Upper lobe of right lung (tissue), 1 donor: ENCODE measurements at regions not wholly inside any gene's neighbourhood (a gene's known extent, or its start where the extent isn't known, plus 50 kb on each side); places are given as distances from the start of the nearest gene placed in this dataset.

ENCODE experiments used
- ATAC-seq: fragments of 200-7000 bp; cut with Tn5 transposase; one replicate; pipeline ENCODE4 v1.9.1; 2020; ENCODE audit warnings: mild to moderate bottlenecking, moderate library complexity
- DNase-seq: peaks from one replicate; pipeline ENCODE4 v3.0.0-alpha.2; 2020
- H3K27ac ChIP-seq: fragments of 200-600 bp; one replicate; pipeline ENCODE4 v1.8.0; 2022
- H3K27me3 ChIP-seq: fragments of 200-600 bp; one replicate; pipeline ENCODE4 v1.8.0; 2022; ENCODE audit warnings: mild to moderate bottlenecking
- H3K36me3 ChIP-seq: fragments of 200-600 bp; one replicate; pipeline ENCODE4 v1.8.0; 2022
- H3K4me1 ChIP-seq: fragments of 200-600 bp; one replicate; pipeline ENCODE4 v1.8.0; 2022
- H3K4me3 ChIP-seq: fragments of 200-600 bp; one replicate; pipeline ENCODE4 v1.8.0; 2022; ENCODE audit warnings: mild to moderate bottlenecking
- H3K9me3 ChIP-seq: fragments of 200-600 bp; one replicate; pipeline ENCODE4 v1.8.0; 2022
- CTCF ChIP-seq: fragments of 200-600 bp; IDR thresholded peaks from one replicate; pipeline ENCODE4 v1.8.0; 2022; ENCODE audit warnings: antibody characterized with exemption
- intact Hi-C: fragments of 100-400 bp; cut with DNase I; formaldehyde crosslinking; loops from one replicate; pipeline ENCODE4 v1.11.0; 2022
- donor health status: DM: no; HTN: yes; CAD: no; lungs with severe emphysema.

- Histone ChIP-seq H3K4me3 (no peak overlapping the region), H3K27me3 (peaks cover 11% of the 10 kb centered on the region), H3K27ac (no peak overlapping the region), H3K36me3 (no peaks in the 10 kb centered on the region), H3K9me3 (no peaks in the 10 kb centered on the region), H3K4me1 (no peaks in the 10 kb centered on the region)
- ATAC-seq (no peak), DNase-seq (no peak)
- TF ChIP-seq CTCF: no peak
- intact Hi-C loops: no loop called here
These were observed 1319.8 kb downstream of the TBC1D22A start for GRCh38 chr22:48082284-48082683.

DNA sequence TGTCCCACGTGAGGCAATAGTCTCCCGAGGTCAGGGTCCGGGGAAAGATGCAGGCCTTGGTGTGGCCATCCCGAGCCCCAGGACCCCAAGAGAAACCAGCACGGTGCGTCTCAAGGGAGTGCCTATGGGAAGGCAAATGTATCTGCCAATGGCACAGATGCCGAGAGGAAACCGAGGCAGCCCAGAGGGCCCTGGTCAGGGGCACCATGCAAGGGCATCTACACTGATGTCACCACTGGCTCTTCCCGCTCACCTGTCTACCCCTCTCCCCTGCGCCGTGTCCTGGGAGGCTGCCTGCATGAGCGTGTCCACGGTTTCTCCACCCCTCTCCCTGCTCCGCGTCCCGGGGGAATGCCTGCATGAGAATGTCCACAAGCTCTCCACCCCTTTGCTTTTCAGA is 1318.8 kb downstream of the TBC1D22A start:
- intact Hi-C loops: no loop called here
- no peaks in the 10 kb centered on the region for H3K9me3 ChIP-seq
- H3K36me3 ChIP-seq: no peaks in the 10 kb centered on the region
- no peaks in the 10 kb centered on the region for H3K4me1 ChIP-seq
- no peak overlapping the region for H3K4me3 ChIP-seq
- DNase-seq: no peak
- no peak for TF ChIP-seq CTCF
- ATAC-seq: no peak
- peaks cover 11% of the 10 kb centered on the region for H3K27me3 ChIP-seq
- H3K27ac ChIP-seq: no peak overlapping the region

DNA sequence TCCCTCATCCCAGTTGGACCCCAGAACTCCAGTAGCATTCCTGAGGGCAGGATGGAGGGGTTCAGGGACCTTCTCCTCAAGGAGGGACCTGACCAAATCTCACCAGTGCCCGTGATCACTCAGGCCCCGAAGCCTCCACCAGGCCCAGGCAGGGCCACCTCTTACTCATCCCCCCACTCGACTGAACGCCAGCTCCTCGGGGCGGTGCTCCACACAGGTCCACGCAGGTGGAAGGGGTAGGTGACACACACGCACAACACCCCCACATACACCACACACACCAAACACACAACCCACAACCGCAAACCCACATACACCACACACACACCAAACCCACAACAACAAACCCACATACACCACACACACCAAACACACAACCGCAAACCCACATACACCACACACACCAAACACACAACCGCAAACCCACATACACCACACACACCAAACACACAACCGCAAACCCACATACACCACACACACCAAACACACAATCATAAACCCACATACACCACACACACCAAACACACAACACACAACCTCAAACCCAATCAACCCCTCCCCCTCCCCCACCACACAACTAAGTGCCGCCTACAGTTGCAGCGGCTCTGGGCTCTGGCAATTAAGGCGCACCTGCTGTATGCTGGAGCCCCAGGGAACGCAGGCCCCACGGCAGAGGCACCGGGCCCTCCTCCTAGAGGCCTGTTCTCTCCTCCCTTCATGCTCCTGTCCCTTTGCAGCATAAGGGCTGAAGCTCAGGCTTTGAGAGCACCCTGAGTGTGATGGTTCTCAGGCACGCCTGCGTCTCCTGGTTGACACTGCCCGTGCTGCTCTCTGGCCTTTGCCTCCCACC is 1318.1 kb downstream of the TBC1D22A start:
- no peak overlapping the region for H3K4me3 ChIP-seq
- DNase-seq (no peak), ATAC-seq (no peak)
- intact Hi-C loops: no loop called here
- H3K4me1 ChIP-seq: no peaks in the 10 kb centered on the region
- no peaks in the 10 kb centered on the region for H3K9me3 ChIP-seq
- no peaks in the 10 kb centered on the region for H3K36me3 ChIP-seq
- H3K27ac ChIP-seq: no peak overlapping the region
- peaks cover 10% of the 10 kb centered on the region for H3K27me3 ChIP-seq
- no peak for TF ChIP-seq CTCF

GRCh38 chr22:48079505-48080290 is 1317.2 kb downstream of the TBC1D22A start:
- ATAC-seq: no peak

GRCh38 chr22:48078825-48079224 is 1316.4 kb downstream of the TBC1D22A start:
- DNase-seq: no peak
- Histone ChIP-seq H3K9me3 (no peaks in the 10 kb centered on the region), H3K4me1 (no peaks in the 10 kb centered on the region)

More at GRCh38 chr22:48079505-48080290, 1317.2 kb downstream of the TBC1D22A start:
- intact Hi-C loops: no loop called here
- Histone ChIP-seq H3K4me1 (no peaks in the 10 kb centered on the region), H3K9me3 (no peaks in the 10 kb centered on the region), H3K27me3 (peaks cover 4% of the 10 kb centered on the region), H3K27ac (no peak overlapping the region), H3K4me3 (no peak overlapping the region), H3K36me3 (no peaks in the 10 kb centered on the region)
- no peak for TF ChIP-seq CTCF
- DNase-seq: peak; percentile 20

More at GRCh38 chr22:48078825-48079224, 1316.4 kb downstream of the TBC1D22A start:
- no peak for TF ChIP-seq CTCF
- intact Hi-C loops: no loop called here
- H3K27me3 ChIP-seq: peaks cover 4% of the 10 kb centered on the region
- ATAC-seq: no peak
- H3K27ac ChIP-seq: no peak overlapping the region
- no peaks in the 10 kb centered on the region for H3K36me3 ChIP-seq
- H3K4me3 ChIP-seq: no peak overlapping the region
